ENCODE measurements at regions not wholly inside any gene's neighbourhood (a gene's known extent, or its start where the extent isn't known, plus 50 kb on each side); places are given as distances from the start of the nearest gene placed in this dataset.

DNA sequence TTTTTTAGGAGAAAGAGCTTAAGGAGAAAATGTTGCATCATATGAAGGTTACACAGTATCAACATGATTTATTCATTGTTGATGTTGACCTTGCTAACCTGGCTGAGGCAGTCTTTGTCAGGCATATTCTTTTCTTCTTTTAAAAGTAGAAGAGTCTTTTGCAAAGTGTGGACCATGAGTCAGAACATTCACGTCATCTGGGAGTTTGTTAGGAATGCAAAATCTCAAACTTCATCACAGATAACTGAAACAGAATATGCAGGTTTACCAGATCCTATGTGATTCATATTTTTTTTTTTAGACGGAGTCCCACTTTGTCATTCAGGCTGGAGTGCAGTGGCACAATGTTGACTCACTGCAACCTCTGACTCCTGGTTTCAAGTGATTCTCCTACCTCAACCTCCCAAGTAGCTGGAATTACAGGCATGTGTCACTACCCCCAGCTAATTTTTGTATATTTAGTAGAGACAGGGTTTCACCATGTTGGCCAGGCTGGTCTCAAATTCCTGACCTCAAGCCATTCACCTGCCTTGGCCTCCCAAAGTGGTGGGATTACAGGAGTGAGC, 530.4 kb upstream of the BTBD3 start:
- Mint-ChIP-seq H3K4me1 (no peaks in the 10 kb centered on the region), H3K4me3 (no peak overlapping the region), H3K27ac (no peak overlapping the region), H3K27me3 (no peaks in the 10 kb centered on the region), H3K9me3 (peaks cover 3% of the 10 kb centered on the region), H3K36me3 (ENCODE audit: low read depth) (no peaks in the 10 kb centered on the region)
- intact Hi-C loops (cut with micrococcal nuclease), result no loop called here
- no peak for DNase-seq

DNA sequence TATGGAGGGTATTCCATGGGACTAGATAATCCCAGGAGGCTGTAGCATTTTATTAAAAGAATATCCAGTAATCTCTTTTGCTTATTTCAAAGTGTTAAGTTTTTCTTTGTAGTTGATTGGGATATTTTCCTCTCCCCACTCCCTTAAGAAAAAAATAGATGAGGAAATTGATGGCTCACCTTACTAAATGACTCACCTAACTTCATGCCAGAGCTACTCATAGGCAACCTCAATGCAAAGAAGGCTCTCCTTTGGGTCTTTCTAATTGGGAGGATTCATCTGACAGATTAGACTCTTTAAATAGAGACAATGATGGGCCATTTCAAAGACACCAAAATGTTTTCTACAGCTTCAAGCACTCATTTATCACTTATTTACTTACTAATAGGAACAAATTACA, 528.5 kb upstream of the BTBD3 start:
- Mint-ChIP-seq H3K9me3 (peaks cover 3% of the 10 kb centered on the region), H3K27me3 (no peaks in the 10 kb centered on the region), H3K36me3 (ENCODE audit: low read depth) (no peaks in the 10 kb centered on the region), H3K27ac (no peak overlapping the region), H3K4me3 (no peak overlapping the region), H3K4me1 (no peaks in the 10 kb centered on the region)
- no peak for DNase-seq
- intact Hi-C loops (cut with micrococcal nuclease), result no loop called here

DNA sequence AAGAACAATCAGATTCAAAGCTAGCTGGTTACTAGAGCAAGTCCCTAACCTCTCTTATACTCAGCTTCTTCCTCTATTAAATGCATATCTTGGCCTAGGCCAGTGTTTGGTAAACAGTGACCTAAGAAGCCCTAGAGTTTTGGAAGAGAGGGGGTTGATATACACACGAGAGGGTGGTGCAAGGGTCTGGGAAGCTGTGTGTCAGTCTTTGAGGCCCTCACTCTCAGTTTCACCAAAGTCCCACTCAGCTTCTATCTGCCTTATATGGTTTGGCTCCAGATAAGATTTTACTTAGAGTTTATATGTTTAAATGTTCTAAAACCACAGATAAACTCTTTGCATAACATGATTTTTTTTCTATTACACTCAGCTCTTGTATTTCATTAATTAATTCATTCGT, 526.1 kb upstream of the BTBD3 start:
- H3K27me3 Mint-ChIP-seq, result no peaks in the 10 kb centered on the region
- intact Hi-C loops (cut with micrococcal nuclease), result no loop called here
- no peak for DNase-seq
- peaks cover 3% of the 10 kb centered on the region for H3K9me3 Mint-ChIP-seq
- H3K36me3 Mint-ChIP-seq (ENCODE audit: low read depth), result no peaks in the 10 kb centered on the region
- H3K4me1 Mint-ChIP-seq, result no peaks in the 10 kb centered on the region
- no peak overlapping the region for H3K4me3 Mint-ChIP-seq
- no peak overlapping the region for H3K27ac Mint-ChIP-seq

DNA sequence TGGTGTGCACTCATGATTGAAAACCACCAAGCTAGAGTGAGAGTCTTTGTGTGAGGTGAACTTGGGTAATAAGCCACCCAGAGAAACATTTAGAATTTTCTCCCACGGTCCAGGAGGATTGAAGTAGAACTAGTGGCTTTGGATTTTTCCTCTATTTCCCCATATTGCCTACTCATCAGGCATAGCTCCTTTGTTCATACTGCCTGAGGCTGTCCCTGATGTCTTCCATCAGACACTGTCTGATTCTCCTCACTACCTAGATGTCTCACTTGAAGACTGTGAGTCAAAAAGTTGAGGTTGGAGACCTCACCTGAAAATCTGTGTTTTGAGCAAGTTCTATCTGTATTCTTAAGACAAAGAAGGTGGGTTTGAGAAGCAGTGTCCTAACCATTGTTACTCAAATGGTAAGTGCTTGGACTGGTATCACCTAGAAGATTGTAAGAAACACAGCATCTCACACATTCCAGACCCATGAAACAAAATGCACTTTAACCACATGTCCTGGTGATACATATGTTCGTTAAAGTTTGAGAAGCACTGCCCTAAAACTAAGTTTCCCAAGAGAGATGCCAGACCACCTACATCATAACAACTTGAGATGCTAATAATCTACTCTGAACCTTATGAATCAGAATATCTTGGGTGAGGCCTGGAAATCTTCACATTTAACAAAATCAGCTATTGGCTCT, 523.4 kb upstream of the BTBD3 start:
- Mint-ChIP-seq H3K36me3 (ENCODE audit: low read depth) (no peaks in the 10 kb centered on the region), H3K9me3 (no peaks in the 10 kb centered on the region), H3K4me1 (no peaks in the 10 kb centered on the region), H3K27ac (no peak overlapping the region), H3K4me3 (no peak overlapping the region), H3K27me3 (no peaks in the 10 kb centered on the region)
- intact Hi-C loops (cut with micrococcal nuclease), result no loop called here
- no peak for DNase-seq

DNA sequence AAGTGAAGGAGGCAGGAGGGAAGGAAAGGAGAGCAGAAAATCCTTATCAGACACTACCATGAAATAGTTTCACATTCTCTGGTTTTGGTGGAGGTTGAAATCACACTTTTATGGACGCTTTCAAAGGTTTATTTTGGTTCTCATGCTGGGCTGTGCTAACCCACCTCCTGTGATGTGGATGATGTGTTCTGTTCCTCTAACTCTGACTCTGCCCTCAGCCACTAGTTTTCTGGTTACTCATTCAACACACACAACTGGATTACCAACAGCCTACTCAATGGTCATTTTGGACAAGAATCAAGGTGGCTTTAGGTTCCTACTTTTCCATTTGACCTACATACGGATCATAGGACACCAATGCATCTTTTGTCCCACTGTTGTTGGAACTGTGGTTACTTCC, 522.1 kb upstream of the BTBD3 start:
- no peaks in the 10 kb centered on the region for H3K27me3 Mint-ChIP-seq
- no peak overlapping the region for H3K4me3 Mint-ChIP-seq
- H3K9me3 Mint-ChIP-seq, result no peaks in the 10 kb centered on the region
- H3K36me3 Mint-ChIP-seq (ENCODE audit: low read depth), result no peaks in the 10 kb centered on the region
- no peak overlapping the region for H3K27ac Mint-ChIP-seq
- no peak for DNase-seq
- H3K4me1 Mint-ChIP-seq, result no peaks in the 10 kb centered on the region
- intact Hi-C loops (cut with micrococcal nuclease), result no loop called here

DNA sequence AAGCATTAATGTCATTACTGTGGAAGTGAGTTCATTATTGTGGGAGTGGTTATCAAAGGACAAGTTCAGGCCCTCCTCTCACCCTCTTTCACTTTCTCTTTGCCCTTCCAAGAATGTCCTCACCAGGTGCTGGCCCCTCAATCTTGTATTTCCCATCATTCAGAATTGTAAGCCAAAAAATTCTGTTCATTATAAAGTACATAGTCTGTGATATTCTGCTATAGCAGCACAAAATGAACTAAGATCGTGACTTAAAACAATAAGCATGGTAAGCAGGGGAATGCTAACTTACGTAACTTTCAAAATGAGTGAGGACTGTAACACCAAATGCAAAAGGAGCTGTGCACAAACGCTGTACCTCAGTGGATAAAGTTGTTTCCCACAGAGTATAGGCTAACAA, 515.7 kb upstream of the BTBD3 start:
- no peaks in the 10 kb centered on the region for H3K4me1 Mint-ChIP-seq
- no peak for DNase-seq
- H3K27ac Mint-ChIP-seq, result no peak overlapping the region
- intact Hi-C loops (cut with micrococcal nuclease), result no loop called here
- no peaks in the 10 kb centered on the region for H3K27me3 Mint-ChIP-seq
- no peak overlapping the region for H3K4me3 Mint-ChIP-seq
- H3K36me3 Mint-ChIP-seq (ENCODE audit: low read depth), result no peaks in the 10 kb centered on the region
- H3K9me3 Mint-ChIP-seq, result no peaks in the 10 kb centered on the region

DNA sequence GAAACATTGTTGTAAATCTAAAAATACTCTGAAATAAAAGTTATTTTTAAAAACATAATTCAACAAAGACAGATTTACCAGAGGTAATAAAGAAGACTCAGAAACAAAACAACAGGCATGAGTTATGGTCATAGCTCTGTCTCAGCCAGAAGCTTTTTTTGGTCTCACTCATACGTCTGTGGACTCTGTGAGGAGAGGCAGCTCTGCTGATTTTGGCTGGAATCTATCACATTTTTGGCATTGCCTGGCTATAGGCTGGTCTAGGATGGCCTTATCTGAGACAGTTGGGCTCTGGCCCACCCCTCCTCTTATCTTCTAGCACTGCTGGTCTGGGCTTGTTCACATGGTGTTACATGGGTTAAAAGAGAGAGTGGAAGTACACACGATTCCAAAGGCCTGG, 514.0 kb upstream of the BTBD3 start:
- Mint-ChIP-seq H3K4me1 (no peaks in the 10 kb centered on the region), H3K4me3 (no peak overlapping the region), H3K36me3 (ENCODE audit: low read depth) (no peaks in the 10 kb centered on the region), H3K9me3 (no peaks in the 10 kb centered on the region), H3K27ac (no peak overlapping the region), H3K27me3 (no peaks in the 10 kb centered on the region)
- no peak for DNase-seq
- intact Hi-C loops (cut with micrococcal nuclease), result no loop called here

DNA sequence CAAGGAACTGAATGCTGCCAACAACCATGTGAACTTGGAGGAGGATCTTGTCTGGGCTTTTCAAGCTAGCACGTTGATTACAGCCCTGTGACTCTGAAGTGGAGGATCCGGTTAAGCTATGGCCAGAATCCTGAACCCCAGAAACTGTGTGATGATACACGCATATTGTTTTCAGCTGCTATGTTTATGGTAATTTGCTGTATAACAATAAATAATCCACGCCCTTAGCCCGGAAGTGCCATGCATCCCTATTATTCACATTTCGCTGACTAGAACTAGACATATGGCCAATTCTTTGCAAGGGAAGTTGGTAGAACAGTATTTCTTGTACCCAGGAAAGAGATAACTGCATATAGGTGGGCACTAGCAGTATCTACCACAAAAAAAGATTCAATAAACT, 510.8 kb upstream of the BTBD3 start:
- DNase-seq, result no peak
- intact Hi-C loops (cut with micrococcal nuclease), result no loop called here
- Mint-ChIP-seq H3K4me1 (no peaks in the 10 kb centered on the region), H3K4me3 (no peak overlapping the region), H3K27me3 (no peaks in the 10 kb centered on the region), H3K36me3 (ENCODE audit: low read depth) (no peaks in the 10 kb centered on the region), H3K9me3 (no peaks in the 10 kb centered on the region), H3K27ac (no peak overlapping the region)

DNA sequence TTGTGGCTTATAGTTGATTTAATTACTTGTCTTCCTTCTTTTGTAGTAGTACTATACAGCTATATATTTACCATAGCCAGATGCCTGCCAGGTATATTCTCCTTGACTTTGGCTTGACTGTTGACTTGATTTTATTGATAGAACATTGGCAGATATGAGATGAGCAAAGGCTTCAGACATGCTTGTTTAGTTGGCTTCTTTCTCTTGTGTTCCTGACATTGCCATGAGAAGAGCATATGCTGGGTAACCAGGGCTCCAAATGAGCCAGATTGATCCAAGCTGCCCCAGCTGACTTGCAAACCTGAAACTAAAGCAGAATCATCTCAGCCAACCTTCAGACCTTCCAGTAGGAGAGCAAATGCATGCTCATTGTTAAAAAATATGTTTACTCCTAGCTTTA, 508.1 kb upstream of the BTBD3 start:
- no peak for DNase-seq
- Mint-ChIP-seq H3K4me3 (no peak overlapping the region), H3K9me3 (peaks cover 6% of the 10 kb centered on the region), H3K4me1 (no peaks in the 10 kb centered on the region), H3K36me3 (ENCODE audit: low read depth) (no peaks in the 10 kb centered on the region), H3K27me3 (no peaks in the 10 kb centered on the region), H3K27ac (no peak overlapping the region)
- intact Hi-C loops (cut with micrococcal nuclease), result no loop called here

DNA sequence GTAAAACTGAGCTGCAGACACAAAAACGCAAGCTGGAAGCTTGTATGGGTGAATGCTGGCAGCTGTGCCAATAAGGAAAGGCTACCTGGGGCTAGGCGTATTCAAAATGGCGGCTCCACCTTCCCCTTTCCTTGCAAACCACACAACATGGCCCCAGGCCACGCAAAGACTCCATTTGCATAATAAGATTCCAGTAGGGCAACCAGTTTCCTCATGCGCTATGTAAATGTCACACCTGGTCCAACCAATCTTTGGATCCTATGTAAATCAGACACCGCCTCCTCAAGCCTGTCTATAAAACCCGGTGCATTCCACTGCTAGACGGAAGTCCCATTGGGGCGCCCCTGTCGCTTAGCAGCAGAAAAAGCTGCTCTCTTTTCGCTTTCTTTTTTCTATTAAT, 505.9 kb upstream of the BTBD3 start:
- Mint-ChIP-seq H3K27ac (no peak overlapping the region), H3K36me3 (ENCODE audit: low read depth) (no peaks in the 10 kb centered on the region), H3K4me3 (no peak overlapping the region), H3K9me3 (peaks cover 6% of the 10 kb centered on the region), H3K4me1 (no peaks in the 10 kb centered on the region), H3K27me3 (no peaks in the 10 kb centered on the region)
- intact Hi-C loops (cut with micrococcal nuclease), result no loop called here
- no peak for DNase-seq

DNA sequence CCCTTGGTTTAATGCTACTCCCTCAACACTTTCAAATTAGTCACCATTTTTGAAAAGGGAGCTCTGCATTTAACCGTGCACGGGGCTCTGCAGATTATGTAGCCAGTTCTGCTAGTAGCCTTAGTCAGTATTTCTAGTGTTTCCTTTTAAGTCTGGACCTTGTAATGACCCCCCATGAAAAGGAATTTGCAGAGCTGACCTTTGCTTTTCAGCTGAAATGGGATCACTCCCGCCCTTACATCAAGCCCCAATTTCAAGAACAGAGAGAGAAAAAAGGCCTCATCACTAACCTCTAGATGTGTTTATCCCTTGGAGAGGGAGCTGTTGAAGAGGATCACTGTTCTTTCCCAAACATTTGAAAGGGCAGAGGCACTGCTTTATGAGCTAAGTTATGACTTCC, 490.7 kb upstream of the BTBD3 start:
- Mint-ChIP-seq H3K9me3 (no peaks in the 10 kb centered on the region), H3K27me3 (no peaks in the 10 kb centered on the region), H3K36me3 (ENCODE audit: low read depth) (no peaks in the 10 kb centered on the region), H3K27ac (no peak overlapping the region), H3K4me1 (no peaks in the 10 kb centered on the region), H3K4me3 (no peak overlapping the region)
- no peak for DNase-seq
- intact Hi-C loops (cut with micrococcal nuclease), result no loop called here

DNA sequence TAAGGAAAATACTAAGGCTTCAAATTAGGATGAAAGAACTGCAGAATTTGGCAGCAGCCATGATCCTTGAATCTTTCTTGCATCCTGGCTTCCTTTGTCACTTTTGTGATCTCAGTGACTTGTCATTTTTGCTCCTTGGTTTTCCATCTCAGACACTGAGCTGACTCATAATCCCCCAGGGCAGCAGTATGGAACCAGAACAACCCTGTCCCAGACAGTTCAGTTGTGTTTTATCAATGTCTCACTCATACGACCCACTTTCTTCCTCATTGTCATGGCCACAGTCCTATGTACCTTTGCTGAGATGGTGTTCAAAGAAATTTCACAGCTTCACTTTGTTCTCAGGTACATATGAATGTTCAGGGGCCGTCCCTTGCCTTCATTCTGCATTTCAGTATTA, 488.5 kb upstream of the BTBD3 start:
- peaks cover 4% of the 10 kb centered on the region for H3K9me3 Mint-ChIP-seq
- DNase-seq, result no peak
- intact Hi-C loops (cut with micrococcal nuclease), result no loop called here
- no peak overlapping the region for H3K27ac Mint-ChIP-seq
- H3K4me1 Mint-ChIP-seq, result no peaks in the 10 kb centered on the region
- no peak overlapping the region for H3K4me3 Mint-ChIP-seq
- H3K36me3 Mint-ChIP-seq (ENCODE audit: low read depth), result no peaks in the 10 kb centered on the region
- H3K27me3 Mint-ChIP-seq, result no peaks in the 10 kb centered on the region

DNA sequence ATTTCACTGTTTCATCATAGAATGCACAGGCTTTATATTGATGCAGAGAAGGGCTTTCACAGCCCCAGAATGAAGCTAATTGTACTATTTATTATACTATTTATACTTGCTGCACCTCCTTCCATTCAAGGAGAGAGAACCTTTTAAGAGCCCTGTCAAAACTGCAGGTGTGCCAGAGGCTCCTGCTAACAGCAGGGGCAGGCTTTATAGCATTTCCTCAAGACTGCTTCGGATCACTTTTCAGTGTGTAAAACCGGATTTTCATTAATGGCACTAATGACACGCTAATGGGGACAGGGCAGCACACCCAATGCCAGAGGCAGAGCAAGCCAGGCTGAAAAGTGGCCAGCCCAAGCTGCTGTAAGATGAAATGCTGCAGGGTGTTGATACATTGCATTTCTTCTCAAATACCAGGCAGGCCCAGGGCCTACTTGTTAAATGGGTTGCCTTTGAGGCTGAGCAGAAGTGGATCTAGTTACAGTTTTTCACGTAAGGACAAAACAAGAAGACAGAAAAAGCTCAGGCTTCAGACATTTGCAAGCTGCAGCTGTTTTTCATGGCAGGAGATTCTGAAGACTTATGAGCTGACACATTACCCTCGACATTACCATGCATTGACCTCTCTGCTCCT, 487.7 kb upstream of the BTBD3 start:
- intact Hi-C loops (cut with micrococcal nuclease), result no loop called here
- Mint-ChIP-seq H3K27ac (no peak overlapping the region), H3K36me3 (ENCODE audit: low read depth) (no peaks in the 10 kb centered on the region), H3K4me3 (no peak overlapping the region), H3K9me3 (peaks cover 5% of the 10 kb centered on the region), H3K4me1 (no peaks in the 10 kb centered on the region), H3K27me3 (no peaks in the 10 kb centered on the region)
- DNase-seq, result no peak

DNA sequence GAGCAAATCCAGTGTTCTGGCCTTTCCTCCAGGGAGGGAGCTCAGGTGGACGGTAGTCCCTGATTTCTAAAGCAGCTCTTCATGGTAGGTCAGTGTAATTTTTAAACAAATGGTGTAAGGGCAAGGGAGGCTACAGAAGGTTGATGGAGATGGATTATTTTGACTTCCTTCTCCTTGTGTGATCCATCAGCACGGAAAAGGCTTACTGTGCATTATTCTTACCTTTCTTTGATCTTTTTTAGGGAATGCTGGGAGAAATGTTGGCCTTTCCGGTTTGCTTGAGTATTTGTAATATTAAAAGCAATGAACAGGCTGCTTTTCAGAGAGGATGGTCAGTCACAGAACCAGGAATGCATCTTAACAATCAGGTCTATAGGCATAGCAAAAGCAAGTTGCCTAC, 487.0 kb upstream of the BTBD3 start:
- no peak for DNase-seq

DNA sequence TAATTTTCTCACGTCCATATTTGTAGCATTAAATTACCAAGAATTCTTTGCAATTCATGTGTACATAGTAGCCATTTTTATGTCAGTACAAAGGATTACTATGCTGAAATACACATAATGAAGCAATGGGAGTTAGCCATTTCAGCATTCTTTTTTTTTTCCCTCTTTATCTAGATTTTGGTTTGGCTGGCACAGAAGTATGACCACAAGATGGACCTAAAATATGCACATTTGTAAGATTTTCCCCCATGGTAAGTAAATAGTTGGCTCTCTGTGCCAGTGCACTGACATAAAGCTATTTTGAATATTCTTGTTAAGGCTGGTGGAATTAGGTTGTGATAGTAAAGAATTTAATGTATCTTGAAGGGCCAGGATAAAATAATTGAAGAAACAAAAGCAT, 486.1 kb upstream of the BTBD3 start:
- H3K4me1 Mint-ChIP-seq, result no peaks in the 10 kb centered on the region
- intact Hi-C loops (cut with micrococcal nuclease), result no loop called here
- no peak overlapping the region for H3K4me3 Mint-ChIP-seq
- no peaks in the 10 kb centered on the region for H3K27me3 Mint-ChIP-seq
- DNase-seq, result no peak
- peaks cover 12% of the 10 kb centered on the region for H3K9me3 Mint-ChIP-seq
- H3K27ac Mint-ChIP-seq, result no peak overlapping the region
- H3K36me3 Mint-ChIP-seq (ENCODE audit: low read depth), result no peaks in the 10 kb centered on the region

More for the DNA sequence above, 487.0 kb upstream of the BTBD3 start:
- H3K36me3 Mint-ChIP-seq (ENCODE audit: low read depth), result no peaks in the 10 kb centered on the region
- no peak overlapping the region for H3K27ac Mint-ChIP-seq
- no peak overlapping the region for H3K4me3 Mint-ChIP-seq
- no peaks in the 10 kb centered on the region for H3K27me3 Mint-ChIP-seq
- H3K4me1 Mint-ChIP-seq, result no peaks in the 10 kb centered on the region
- H3K9me3 Mint-ChIP-seq, result peaks cover 9% of the 10 kb centered on the region
- intact Hi-C loops (cut with micrococcal nuclease), result no loop called here
